Prostate gland (tissue), 2 donors: ENCODE measurements at regions not wholly inside any gene's neighbourhood (a gene's known extent, or its start where the extent isn't known, plus 50 kb on each side); places are given as distances from the start of the nearest gene placed in this dataset.

Source experiments
- DNase-seq: peaks from one replicate; pipeline ENCODE4 v3.0.0-alpha.2; 2019; ENCODE audit warnings: low spot score
- H3K27ac ChIP-seq, 2 donors: fragments of 200-600 bp; sonication (generic); 2 replicates each; pipeline ENCODE4 v1.5.1; 2017 to 2019
- H3K27me3 ChIP-seq: fragments of 200-600 bp; sonication (generic); replicated peaks from 2 replicates; pipeline ENCODE4 v1.5.1; 2019; ENCODE audit not compliant: insufficient read depth
- H3K36me3 ChIP-seq, 2 donors: fragments of 200-600 bp; sonication (generic); 1 replicate in 1 of 2; 2 replicates in 1 of 2; pipeline versions ENCODE4 v1.5.1 to v1.8.1; 2017 to 2019
- H3K4me1 ChIP-seq: fragments of 200-600 bp; sonication (generic); replicated peaks from 2 replicates; pipeline ENCODE4 v1.5.1; 2019
- H3K4me3 ChIP-seq, 2 donors: fragments of 200-600 bp; sonication (generic); 2 replicates each; pipeline ENCODE4 v1.5.1; 2017 to 2019
- H3K9me3 ChIP-seq: fragments of 200-600 bp; sonication (generic); 2 replicates; pipeline ENCODE4 v1.5.1; 2017
- POLR2A ChIP-seq: fragments of 450-650 bp; IDR thresholded peaks from one replicate; pipeline ENCODE4 v1.6.1; 2016; ENCODE audit warnings: antibody characterized with exemption, mild to moderate bottlenecking
- POLR2AphosphoS5 ChIP-seq: sonication (generic); formaldehyde crosslinking; IDR thresholded peaks from one replicate; pipeline ENCODE4 v1.6.1; 2017; ENCODE audit warnings: antibody characterized with exemption
- WGBS: methylation state at CpG from one replicate; pipeline ENCODE4 v1.1.5; 2018; 5-methylcytosine and 5-hydroxymethylcytosine counted together
- intact Hi-C: fragments of 100-400 bp; cut with DNase I; formaldehyde crosslinking; loops from one replicate; pipeline ENCODE4 v1.14.2; 2022
- TF ChIP-seq, protein P1 (sequence below), 4 experiments: fragments of 200-600 bp in 2 of 4; fragments of 450-650 bp in 2 of 4; sonication (generic) in 2 of 4; IDR thresholded peaks; 1 replicate in 3 of 4; 2 replicates in 1 of 4; pipeline ENCODE4 v1.5.1; 2016 to 2019; ENCODE audit warnings: antibody characterized with exemption in 4 of 4, mild to moderate bottlenecking in 2 of 4, moderate library complexity in 2 of 4

DNA sequence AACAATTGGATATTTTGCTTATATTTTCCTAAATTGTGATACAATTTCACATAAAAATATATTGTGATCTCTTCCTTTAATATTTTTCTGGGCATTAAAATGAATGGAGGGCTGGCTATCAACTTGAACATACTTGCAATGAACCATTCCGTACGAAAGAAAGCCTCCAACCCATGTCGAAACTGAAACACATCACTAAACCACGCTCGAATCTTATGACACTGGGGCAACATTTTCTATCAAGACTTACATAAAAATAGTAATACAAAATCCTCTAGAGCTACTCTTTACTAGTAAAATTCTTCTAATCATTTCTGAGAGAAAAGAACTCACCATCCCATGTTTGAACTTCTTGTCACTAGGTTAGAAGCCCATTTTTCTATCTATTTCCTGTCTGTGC, 132.8 kb upstream of the DOK6 start:
- no peak for DNase-seq
- intact Hi-C loops: no loop called here
- Histone ChIP-seq H3K27ac (no peak overlapping the region), H3K27me3 (no peaks in the 10 kb centered on the region), H3K36me3 (no peaks in the 10 kb centered on the region), H3K4me1 (no peaks in the 10 kb centered on the region), H3K4me3 (no peak overlapping the region), H3K9me3 (no peaks in the 10 kb centered on the region)
- 96% methylated on average over 5 of the region's 5 CpGs for WGBS
- no peak for TF ChIP-seq POLR2A
- TF ChIP-seq, protein P1, sequence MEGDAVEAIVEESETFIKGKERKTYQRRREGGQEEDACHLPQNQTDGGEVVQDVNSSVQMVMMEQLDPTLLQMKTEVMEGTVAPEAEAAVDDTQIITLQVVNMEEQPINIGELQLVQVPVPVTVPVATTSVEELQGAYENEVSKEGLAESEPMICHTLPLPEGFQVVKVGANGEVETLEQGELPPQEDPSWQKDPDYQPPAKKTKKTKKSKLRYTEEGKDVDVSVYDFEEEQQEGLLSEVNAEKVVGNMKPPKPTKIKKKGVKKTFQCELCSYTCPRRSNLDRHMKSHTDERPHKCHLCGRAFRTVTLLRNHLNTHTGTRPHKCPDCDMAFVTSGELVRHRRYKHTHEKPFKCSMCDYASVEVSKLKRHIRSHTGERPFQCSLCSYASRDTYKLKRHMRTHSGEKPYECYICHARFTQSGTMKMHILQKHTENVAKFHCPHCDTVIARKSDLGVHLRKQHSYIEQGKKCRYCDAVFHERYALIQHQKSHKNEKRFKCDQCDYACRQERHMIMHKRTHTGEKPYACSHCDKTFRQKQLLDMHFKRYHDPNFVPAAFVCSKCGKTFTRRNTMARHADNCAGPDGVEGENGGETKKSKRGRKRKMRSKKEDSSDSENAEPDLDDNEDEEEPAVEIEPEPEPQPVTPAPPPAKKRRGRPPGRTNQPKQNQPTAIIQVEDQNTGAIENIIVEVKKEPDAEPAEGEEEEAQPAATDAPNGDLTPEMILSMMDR (IDR thresholded peaks at IDR 0.05): no peak
- no peak for TF ChIP-seq POLR2AphosphoS5

DNA sequence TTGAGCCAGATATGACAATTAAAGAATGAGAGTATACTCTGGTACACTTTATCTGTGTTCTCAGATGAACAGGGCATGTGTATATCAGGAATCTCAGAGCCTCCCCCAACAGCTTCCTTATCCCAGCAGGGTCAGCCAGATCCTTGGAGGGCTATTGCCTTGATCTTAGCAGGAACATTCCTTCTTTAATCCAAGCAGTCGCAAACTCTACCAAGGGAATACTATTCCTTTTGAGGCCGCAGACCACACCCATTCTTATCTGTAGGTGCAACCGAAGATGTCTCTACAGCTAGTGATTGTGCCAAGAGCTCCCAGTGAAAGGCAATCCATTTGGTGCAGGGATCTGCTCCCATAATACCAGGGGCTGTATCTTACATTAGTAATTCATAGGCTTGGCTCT, 118.3 kb upstream of the DOK6 start:
- WGBS: 75% methylated on average over 3 of the region's 3 CpGs
- H3K36me3 ChIP-seq: no peaks in the 10 kb centered on the region
- TF ChIP-seq POLR2AphosphoS5: no peak
- TF ChIP-seq POLR2A: no peak
- intact Hi-C loops: no loop called here
- no peaks in the 10 kb centered on the region for H3K4me1 ChIP-seq
- no peak overlapping the region for H3K4me3 ChIP-seq
- H3K27ac ChIP-seq: no peak overlapping the region
- H3K27me3 ChIP-seq: no peaks in the 10 kb centered on the region
- DNase-seq: no peak
- no peaks in the 10 kb centered on the region for H3K9me3 ChIP-seq

DNA sequence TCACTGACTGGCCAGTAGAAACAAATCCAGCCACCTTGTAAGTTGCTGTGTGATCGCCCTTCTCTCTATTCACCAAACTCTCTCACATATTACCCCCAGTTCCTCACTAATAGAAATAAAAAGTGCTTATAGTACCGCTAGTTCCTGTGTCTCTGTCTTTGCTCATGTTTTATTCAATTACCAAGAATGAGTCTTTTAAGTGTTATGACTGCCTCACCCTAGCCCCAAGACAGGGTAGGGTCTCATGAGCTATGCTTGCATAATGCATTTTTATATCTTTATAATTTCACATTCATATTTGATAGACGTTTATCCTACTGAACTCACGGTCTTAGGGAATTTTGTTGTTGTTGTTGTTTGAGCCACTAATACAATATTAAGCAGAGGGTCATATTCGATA, 109.6 kb upstream of the DOK6 start:
- Histone ChIP-seq H3K27ac (no peak overlapping the region), H3K4me1 (no peaks in the 10 kb centered on the region), H3K36me3 (no peaks in the 10 kb centered on the region), H3K27me3 (no peaks in the 10 kb centered on the region), H3K4me3 (no peak overlapping the region), H3K9me3 (no peaks in the 10 kb centered on the region)
- no peak for DNase-seq
- TF ChIP-seq POLR2AphosphoS5 (no peak), POLR2A (no peak)
- TF ChIP-seq, protein P1 (IDR thresholded peaks at IDR 0.05): no peak
- intact Hi-C loops: no loop called here
- WGBS: 91% methylated on average over 5 of the region's 5 CpGs

DNA sequence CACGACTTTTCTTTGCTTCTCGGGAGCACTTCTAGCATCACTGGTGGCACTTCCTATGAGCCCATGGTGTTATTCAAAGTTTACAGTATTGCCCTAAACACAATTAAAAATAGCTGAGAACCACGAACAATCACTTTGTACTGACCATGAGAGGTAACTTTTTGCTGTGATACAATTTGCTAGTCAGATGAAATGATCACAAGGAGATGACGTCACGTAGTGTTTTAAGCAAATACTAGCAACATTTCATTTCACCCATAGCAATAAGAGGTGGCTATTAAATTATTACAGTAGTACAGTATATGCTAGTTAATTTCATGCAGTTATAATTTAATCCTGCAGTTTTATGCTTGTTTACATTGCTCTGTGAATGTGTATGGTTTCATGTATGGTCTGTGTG, 108.9 kb upstream of the DOK6 start:
- H3K27ac ChIP-seq: no peak overlapping the region
- WGBS: 87% methylated on average over 5 of the region's 5 CpGs
- H3K9me3 ChIP-seq: no peaks in the 10 kb centered on the region
- TF ChIP-seq POLR2A: no peak
- TF ChIP-seq, protein P1 (IDR thresholded peaks at IDR 0.05): no peak
- no peak for TF ChIP-seq POLR2AphosphoS5
- H3K27me3 ChIP-seq: no peaks in the 10 kb centered on the region
- intact Hi-C loops: no loop called here
- H3K36me3 ChIP-seq: no peaks in the 10 kb centered on the region
- no peak overlapping the region for H3K4me3 ChIP-seq
- DNase-seq: no peak
- H3K4me1 ChIP-seq: no peaks in the 10 kb centered on the region

DNA sequence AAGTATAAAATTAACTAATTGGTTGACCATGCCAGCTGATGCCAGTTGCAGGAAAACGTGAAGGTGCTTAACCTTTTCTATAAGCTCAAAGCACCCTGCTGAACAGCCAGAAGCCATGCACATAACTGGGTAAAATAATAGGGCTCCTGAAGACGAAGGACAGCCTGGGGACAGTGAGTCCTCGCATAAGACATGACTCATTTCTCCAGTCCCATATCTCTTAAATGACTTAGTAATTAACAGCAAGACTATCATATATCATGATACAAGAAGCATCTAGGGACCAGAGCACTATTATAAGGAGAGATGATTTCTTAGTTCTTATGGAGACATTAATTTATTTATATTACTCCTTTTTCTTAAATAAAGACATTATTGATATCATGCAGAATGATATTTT, 100.5 kb upstream of the DOK6 start:
- Histone ChIP-seq H3K36me3 (no peaks in the 10 kb centered on the region), H3K27me3 (no peaks in the 10 kb centered on the region), H3K4me3 (no peak overlapping the region), H3K4me1 (no peaks in the 10 kb centered on the region), H3K27ac (no peak overlapping the region), H3K9me3 (no peaks in the 10 kb centered on the region)
- intact Hi-C loops: no loop called here
- DNase-seq: no peak
- 58% methylated on average over 3 of the region's 3 CpGs for WGBS
- TF ChIP-seq POLR2A (no peak), POLR2AphosphoS5 (no peak)
- TF ChIP-seq, protein P1 (IDR thresholded peaks at IDR 0.05): no peak
